ENCODE measurements at regions not wholly inside any gene's neighbourhood (a gene's known extent, or its start where the extent isn't known, plus 50 kb on each side); places are given as distances from the start of the nearest gene placed in this dataset.

DNA sequence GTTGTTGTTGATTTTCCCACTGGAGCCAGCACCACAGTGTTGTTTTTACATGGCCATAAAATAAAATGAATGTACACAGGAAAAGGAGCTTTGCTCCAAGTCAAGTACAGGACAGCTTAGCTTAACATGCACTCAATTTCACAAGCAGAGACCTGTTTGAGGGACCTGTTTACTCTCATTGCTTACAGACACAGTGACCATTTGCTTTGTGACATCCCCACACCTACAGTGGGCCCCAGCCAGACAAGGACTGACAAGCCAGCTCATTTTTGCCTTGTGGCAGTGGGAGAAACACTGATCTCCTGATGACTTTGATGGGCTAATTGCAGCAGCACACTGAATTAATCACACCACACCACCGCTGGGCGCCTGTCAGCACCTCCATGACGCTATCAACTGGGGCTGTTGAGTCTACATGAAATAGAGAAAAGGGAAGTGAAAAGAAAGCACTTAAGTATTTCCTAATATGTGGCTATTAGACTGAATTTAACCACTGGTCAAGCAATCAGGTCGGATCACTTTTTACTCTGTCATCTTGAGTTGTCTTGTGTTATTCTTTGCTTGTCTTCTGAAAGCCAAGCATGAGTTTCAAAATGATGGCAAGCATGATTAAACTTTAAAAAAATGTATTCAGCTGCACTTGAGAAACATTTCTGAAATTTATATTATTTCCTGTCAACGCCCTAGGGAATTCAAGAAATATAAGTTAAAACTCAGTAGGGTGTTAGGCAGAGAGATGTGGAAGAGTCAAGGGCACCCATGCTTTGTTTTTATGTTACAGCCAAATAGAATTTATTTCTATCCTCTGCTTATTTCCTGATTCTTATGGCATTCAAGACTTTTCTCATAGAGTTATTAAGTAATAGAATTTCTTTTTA is 557.7 kb downstream of the RAB28 start (continued):
- TF ChIP-seq, protein P1, sequence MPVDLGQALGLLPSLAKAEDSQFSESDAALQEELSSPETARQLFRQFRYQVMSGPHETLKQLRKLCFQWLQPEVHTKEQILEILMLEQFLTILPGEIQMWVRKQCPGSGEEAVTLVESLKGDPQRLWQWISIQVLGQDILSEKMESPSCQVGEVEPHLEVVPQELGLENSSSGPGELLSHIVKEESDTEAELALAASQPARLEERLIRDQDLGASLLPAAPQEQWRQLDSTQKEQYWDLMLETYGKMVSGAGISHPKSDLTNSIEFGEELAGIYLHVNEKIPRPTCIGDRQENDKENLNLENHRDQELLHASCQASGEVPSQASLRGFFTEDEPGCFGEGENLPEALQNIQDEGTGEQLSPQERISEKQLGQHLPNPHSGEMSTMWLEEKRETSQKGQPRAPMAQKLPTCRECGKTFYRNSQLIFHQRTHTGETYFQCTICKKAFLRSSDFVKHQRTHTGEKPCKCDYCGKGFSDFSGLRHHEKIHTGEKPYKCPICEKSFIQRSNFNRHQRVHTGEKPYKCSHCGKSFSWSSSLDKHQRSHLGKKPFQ (CRISPR knock-in tag; IDR thresholded peaks at IDR 0.05; ENCODE audit: insufficient replicate concordance): peak; percentile 83
- TF ChIP-seq, protein P2, sequence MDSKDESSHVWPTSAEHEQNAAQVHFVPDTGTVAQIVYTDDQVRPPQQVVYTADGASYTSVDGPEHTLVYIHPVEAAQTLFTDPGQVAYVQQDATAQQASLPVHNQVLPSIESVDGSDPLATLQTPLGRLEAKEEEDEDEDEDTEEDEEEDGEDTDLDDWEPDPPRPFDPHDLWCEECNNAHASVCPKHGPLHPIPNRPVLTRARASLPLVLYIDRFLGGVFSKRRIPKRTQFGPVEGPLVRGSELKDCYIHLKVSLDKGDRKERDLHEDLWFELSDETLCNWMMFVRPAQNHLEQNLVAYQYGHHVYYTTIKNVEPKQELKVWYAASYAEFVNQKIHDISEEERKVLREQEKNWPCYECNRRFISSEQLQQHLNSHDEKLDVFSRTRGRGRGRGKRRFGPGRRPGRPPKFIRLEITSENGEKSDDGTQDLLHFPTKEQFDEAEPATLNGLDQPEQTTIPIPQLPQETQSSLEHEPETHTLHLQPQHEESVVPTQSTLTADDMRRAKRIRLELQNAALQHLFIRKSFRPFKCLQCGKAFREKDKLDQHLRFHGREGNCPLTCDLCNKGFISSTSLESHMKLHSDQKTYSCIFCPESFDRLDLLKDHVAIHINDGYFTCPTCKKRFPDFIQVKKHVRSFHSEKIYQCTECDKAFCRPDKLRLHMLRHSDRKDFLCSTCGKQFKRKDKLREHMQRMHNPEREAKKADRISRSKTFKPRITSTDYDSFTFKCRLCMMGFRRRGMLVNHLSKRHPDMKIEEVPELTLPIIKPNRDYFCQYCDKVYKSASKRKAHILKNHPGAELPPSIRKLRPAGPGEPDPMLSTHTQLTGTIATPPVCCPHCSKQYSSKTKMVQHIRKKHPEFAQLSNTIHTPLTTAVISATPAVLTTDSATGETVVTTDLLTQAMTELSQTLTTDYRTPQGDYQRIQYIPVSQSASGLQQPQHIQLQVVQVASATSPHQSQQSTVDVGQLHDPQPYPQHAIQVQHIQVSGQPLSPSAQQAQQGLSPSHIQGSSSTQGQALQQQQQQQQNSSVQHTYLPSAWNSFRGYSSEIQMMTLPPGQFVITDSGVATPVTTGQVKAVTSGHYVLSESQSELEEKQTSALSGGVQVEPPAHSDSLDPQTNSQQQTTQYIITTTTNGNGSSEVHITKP (CRISPR knock-in tag; IDR thresholded peaks at IDR 0.05; ENCODE audit: low read depth): 0 out of 2 replicates have a peak, but pooled peaks have one; percentile 22
- TF ChIP-seq ZNF614 (CRISPR knock-in tag; IDR thresholded peaks at IDR 0.05; ENCODE audit: borderline replicate concordance): peak; percentile 72; the same call in 1 of the 2 replicates
- TF ChIP-seq FOXJ3 (CRISPR knock-in tag; IDR thresholded peaks at IDR 0.05; ENCODE audit: borderline replicate concordance): peak; percentile 78; the same call in 1 of the 2 replicates
- TF ChIP-seq ZKSCAN8 (CRISPR knock-in tag; IDR thresholded peaks at IDR 0.05; ENCODE audit: borderline replicate concordance): no peak; the same call in 1 of the 2 replicates
- TF ChIP-seq KLF6 (CRISPR knock-in tag; IDR thresholded peaks at IDR 0.05): peak; percentile 87; the same call in 1 of the 2 replicates
- TF ChIP-seq, protein P3, sequence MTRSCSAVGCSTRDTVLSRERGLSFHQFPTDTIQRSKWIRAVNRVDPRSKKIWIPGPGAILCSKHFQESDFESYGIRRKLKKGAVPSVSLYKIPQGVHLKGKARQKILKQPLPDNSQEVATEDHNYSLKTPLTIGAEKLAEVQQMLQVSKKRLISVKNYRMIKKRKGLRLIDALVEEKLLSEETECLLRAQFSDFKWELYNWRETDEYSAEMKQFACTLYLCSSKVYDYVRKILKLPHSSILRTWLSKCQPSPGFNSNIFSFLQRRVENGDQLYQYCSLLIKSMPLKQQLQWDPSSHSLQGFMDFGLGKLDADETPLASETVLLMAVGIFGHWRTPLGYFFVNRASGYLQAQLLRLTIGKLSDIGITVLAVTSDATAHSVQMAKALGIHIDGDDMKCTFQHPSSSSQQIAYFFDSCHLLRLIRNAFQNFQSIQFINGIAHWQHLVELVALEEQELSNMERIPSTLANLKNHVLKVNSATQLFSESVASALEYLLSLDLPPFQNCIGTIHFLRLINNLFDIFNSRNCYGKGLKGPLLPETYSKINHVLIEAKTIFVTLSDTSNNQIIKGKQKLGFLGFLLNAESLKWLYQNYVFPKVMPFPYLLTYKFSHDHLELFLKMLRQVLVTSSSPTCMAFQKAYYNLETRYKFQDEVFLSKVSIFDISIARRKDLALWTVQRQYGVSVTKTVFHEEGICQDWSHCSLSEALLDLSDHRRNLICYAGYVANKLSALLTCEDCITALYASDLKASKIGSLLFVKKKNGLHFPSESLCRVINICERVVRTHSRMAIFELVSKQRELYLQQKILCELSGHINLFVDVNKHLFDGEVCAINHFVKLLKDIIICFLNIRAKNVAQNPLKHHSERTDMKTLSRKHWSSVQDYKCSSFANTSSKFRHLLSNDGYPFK (CRISPR knock-in tag; IDR thresholded peaks at IDR 0.05; ENCODE audit: borderline replicate concordance): no peak
- TF ChIP-seq ZNF598 (CRISPR knock-in tag; IDR thresholded peaks at IDR 0.05; ENCODE audit: borderline replicate concordance): peak; percentile 70; the same call in 1 of the 2 replicates
- TF ChIP-seq NFRKB (IDR thresholded peaks at IDR 0.05): no peak
- TF ChIP-seq, protein P4, sequence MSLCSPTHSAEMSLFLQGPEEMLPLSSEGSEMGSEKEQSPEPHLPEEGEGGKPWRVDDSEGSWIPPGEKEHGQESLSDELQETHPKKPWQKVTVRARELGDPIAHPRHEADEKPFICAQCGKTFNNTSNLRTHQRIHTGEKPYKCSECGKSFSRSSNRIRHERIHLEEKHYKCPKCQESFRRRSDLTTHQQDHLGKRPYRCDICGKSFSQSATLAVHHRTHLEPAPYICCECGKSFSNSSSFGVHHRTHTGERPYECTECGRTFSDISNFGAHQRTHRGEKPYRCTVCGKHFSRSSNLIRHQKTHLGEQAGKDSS (CRISPR knock-in tag; IDR thresholded peaks at IDR 0.05; ENCODE audit: borderline replicate concordance, low read depth): no peak
- no peak; the same call in 1 of the 2 replicates for TF ChIP-seq ISL2 (CRISPR knock-in tag; IDR thresholded peaks at IDR 0.05)
- TF ChIP-seq HNF4G (IDR thresholded peaks at IDR 0.05; ENCODE audit: borderline replicate concordance, low read depth, low read length): no peak
- peak; percentile 31; the same call in 1 of the 2 replicates for TF ChIP-seq HNF4G (CRISPR knock-in tag; IDR thresholded peaks at IDR 0.05; ENCODE audit: borderline replicate concordance, low read depth)
- TF ChIP-seq GATAD1 (CRISPR knock-in tag; IDR thresholded peaks at IDR 0.05): peak; percentile 51; the same call in 1 of the 2 replicates
- TF ChIP-seq CREB1 (IDR thresholded peaks at IDR 0.05): no peak
- TF ChIP-seq CREB1 (CRISPR knock-in tag; IDR thresholded peaks at IDR 0.05): 0 out of 2 replicates have a peak, but pooled peaks have one; percentile 17
- TF ChIP-seq ZNF205 (CRISPR knock-in tag; IDR thresholded peaks at IDR 0.05): no peak
- 0 out of 2 replicates have a peak, but pooled peaks have one; percentile 21 for TF ChIP-seq ZNF317 (CRISPR knock-in tag; IDR thresholded peaks at IDR 0.05)
- peak; percentile 74; the same call in 1 of the 2 replicates for TF ChIP-seq SOX5 (CRISPR knock-in tag; IDR thresholded peaks at IDR 0.05; ENCODE audit: borderline replicate concordance)
- TF ChIP-seq ZNF224 (CRISPR knock-in tag; IDR thresholded peaks at IDR 0.05): peak; percentile 68; the same call in 1 of the 2 replicates

Data from HepG2 (cell line).